ENCODE measurements at regions not wholly inside any gene's neighbourhood (a gene's known extent, or its start where the extent isn't known, plus 50 kb on each side); places are given as distances from the start of the nearest gene placed in this dataset.

DNA sequence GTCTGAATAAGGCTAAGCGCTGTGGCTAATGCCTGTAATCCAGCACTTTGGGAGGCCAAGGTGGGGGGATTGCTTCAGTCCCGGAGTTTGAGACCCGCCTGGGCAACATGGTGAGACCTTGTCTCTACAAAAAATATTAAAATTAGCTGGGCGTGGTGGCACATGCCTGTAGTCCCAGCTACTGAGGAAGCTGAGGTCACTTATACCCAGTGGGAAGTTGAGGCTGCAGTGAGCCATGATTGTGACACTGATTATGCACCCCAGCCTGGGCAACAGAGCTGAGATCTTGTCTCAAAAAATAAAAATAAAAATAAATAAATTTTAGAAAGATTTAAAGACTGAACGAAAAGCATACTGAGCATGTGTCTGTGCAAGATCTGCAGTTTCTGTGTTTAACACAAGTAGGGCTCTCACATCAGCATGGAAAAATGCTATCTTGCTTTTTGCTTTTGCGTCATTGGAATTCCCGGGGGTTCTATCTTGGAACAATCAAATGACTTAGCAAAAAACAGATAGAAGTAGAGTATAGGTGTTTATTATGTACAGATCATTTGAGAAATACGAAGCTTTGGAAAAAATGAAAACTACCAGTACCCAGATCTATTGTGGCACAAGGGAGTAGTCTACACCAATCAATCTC, 161.9 kb downstream of the CAPZA3 start:
- TF ChIP-seq EZH2 (IDR thresholded peaks at IDR 0.05; ENCODE audit: borderline replicate concordance, insufficient read depth, low read length, poor library complexity, severe bottlenecking), result no peak
- TF ChIP-seq TAF1 (IDR thresholded peaks at IDR 0.05; ENCODE audit: low read depth), result no peak
- TF ChIP-seq, protein P1, sequence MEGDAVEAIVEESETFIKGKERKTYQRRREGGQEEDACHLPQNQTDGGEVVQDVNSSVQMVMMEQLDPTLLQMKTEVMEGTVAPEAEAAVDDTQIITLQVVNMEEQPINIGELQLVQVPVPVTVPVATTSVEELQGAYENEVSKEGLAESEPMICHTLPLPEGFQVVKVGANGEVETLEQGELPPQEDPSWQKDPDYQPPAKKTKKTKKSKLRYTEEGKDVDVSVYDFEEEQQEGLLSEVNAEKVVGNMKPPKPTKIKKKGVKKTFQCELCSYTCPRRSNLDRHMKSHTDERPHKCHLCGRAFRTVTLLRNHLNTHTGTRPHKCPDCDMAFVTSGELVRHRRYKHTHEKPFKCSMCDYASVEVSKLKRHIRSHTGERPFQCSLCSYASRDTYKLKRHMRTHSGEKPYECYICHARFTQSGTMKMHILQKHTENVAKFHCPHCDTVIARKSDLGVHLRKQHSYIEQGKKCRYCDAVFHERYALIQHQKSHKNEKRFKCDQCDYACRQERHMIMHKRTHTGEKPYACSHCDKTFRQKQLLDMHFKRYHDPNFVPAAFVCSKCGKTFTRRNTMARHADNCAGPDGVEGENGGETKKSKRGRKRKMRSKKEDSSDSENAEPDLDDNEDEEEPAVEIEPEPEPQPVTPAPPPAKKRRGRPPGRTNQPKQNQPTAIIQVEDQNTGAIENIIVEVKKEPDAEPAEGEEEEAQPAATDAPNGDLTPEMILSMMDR (IDR thresholded peaks at IDR 0.05; ENCODE audit: poor library complexity, severe bottlenecking), result no peak
- TF ChIP-seq MXI1 (conservative IDR thresholded peaks at IDR 0.05; ENCODE audit: poor library complexity, severe bottlenecking), result no peak
- TF ChIP-seq, protein P2, sequence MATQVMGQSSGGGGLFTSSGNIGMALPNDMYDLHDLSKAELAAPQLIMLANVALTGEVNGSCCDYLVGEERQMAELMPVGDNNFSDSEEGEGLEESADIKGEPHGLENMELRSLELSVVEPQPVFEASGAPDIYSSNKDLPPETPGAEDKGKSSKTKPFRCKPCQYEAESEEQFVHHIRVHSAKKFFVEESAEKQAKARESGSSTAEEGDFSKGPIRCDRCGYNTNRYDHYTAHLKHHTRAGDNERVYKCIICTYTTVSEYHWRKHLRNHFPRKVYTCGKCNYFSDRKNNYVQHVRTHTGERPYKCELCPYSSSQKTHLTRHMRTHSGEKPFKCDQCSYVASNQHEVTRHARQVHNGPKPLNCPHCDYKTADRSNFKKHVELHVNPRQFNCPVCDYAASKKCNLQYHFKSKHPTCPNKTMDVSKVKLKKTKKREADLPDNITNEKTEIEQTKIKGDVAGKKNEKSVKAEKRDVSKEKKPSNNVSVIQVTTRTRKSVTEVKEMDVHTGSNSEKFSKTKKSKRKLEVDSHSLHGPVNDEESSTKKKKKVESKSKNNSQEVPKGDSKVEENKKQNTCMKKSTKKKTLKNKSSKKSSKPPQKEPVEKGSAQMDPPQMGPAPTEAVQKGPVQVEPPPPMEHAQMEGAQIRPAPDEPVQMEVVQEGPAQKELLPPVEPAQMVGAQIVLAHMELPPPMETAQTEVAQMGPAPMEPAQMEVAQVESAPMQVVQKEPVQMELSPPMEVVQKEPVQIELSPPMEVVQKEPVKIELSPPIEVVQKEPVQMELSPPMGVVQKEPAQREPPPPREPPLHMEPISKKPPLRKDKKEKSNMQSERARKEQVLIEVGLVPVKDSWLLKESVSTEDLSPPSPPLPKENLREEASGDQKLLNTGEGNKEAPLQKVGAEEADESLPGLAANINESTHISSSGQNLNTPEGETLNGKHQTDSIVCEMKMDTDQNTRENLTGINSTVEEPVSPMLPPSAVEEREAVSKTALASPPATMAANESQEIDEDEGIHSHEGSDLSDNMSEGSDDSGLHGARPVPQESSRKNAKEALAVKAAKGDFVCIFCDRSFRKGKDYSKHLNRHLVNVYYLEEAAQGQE (IDR thresholded peaks at IDR 0.05; ENCODE audit: borderline replicate concordance), result no peak
- no peak for TF ChIP-seq POLR2AphosphoS5 (IDR thresholded peaks at IDR 0.05)
- no peak for TF ChIP-seq RAD21 (conservative IDR thresholded peaks at IDR 0.05)
